DMS114 treated with DMSO at 0.1 percent for 48 hours (cell line): ENCODE measurements at regions not wholly inside any gene's neighbourhood (a gene's known extent, or its start where the extent isn't known, plus 50 kb on each side); places are given as distances from the start of the nearest gene placed in this dataset.

Experiments
- DNase-seq: peaks from one replicate; lab custom pipeline; 2025; ENCODE audit not compliant: unreplicated experiment; lab: John Stamatoyannopoulos, UW

- DNase-seq = no peak
Observed at GRCh38 chr3:72290859-72291638, 506.1 kb upstream of the PROK2 start.

GRCh38 chr3:72289692-72290071 is 504.7 kb upstream of the PROK2 start:
- no peak for DNase-seq

GRCh38 chr3:72288955-72289691 is 504.2 kb upstream of the PROK2 start:
- DNase-seq = no peak

GRCh38 chr3:72287956-72288355 is 503.0 kb upstream of the PROK2 start:
- no peak for DNase-seq

GRCh38 chr3:72285502-72285901 is 500.6 kb upstream of the PROK2 start:
- no peak for DNase-seq

- no peak for DNase-seq
Observed at GRCh38 chr3:72284471-72284870, 499.5 kb upstream of the PROK2 start.

- DNase-seq = no peak
Observed at GRCh38 chr3:72282918-72283317, 498.0 kb upstream of the PROK2 start.

- DNase-seq = no peak
Observed at GRCh38 chr3:72281551-72281950, 496.6 kb upstream of the PROK2 start.

- DNase-seq = no peak
Observed at GRCh38 chr3:72280876-72281275, 495.9 kb upstream of the PROK2 start.

GRCh38 chr3:72279631-72280041 is 494.7 kb upstream of the PROK2 start:
- DNase-seq = no peak

GRCh38 chr3:72279068-72279604 is 494.2 kb upstream of the PROK2 start:
- DNase-seq = no peak

GRCh38 chr3:72278349-72279067 is 493.6 kb upstream of the PROK2 start:
- no peak for DNase-seq

- DNase-seq = no peak
Observed at GRCh38 chr3:72277710-72278109, 492.8 kb upstream of the PROK2 start.

GRCh38 chr3:72276806-72277205 is 491.9 kb upstream of the PROK2 start:
- DNase-seq = no peak

- no peak for DNase-seq
Observed at GRCh38 chr3:72275331-72275751, 490.4 kb upstream of the PROK2 start.

GRCh38 chr3:72274493-72275330 is 489.8 kb upstream of the PROK2 start:
- DNase-seq = no peak

- no peak for DNase-seq
Observed at GRCh38 chr3:72273615-72274014, 488.7 kb upstream of the PROK2 start.

GRCh38 chr3:72272356-72272755 is 487.4 kb upstream of the PROK2 start:
- DNase-seq = no peak

- DNase-seq = no peak
Observed at GRCh38 chr3:72271923-72272322, 487.0 kb upstream of the PROK2 start.

GRCh38 chr3:72271216-72271615 is 486.3 kb upstream of the PROK2 start:
- DNase-seq = no peak

GRCh38 chr3:72270730-72271129 is 485.8 kb upstream of the PROK2 start:
- DNase-seq = no peak
